ENCODE measurements at regions not wholly inside any gene's neighbourhood (a gene's known extent, or its start where the extent isn't known, plus 50 kb on each side); places are given as distances from the start of the nearest gene placed in this dataset.

DNA sequence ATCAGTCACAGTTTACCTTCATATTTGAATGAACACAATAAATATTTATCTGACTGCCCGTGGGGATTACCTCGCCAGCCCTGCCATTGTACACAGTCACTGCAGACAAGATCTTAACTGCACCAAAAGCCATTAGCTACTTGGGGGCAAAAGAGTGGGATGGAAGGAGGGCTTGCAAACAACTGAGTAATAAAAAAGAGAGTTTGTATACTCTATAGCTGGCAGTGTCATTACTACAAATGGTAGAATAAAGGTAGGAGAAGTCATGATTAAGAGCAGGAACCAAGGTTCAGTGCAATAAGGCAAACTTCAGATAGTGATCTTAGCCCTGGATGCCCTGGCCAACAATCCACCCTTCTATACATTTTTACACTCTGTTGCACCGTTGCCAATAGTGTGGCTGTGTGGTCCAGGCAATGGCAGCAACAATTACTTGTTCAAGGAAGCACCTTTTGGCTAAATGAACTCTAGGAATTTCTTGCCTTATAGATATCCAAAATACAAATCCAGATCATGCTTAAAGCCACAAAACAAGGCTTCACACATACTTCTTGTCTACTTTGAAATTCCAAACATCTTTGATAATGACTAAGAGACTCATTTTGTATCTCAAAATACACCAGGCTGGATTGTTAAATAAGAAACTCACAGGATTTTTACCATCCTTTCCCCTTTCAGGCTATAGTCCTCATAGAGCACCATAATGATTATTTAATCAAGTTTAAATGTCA, 955.4 kb upstream of the ADGRB3 start:
- TF ChIP-seq CTCF (IDR thresholded peaks at IDR 0.05) (no peak), POLR2AphosphoS5 (IDR thresholded peaks at IDR 0.05) (no peak), POLR2A (IDR thresholded peaks at IDR 0.05) (no peak)
